Upper lobe of right lung (tissue), 1 donor: ENCODE measurements at regions not wholly inside any gene's neighbourhood (a gene's known extent, or its start where the extent isn't known, plus 50 kb on each side); places are given as distances from the start of the nearest gene placed in this dataset.

Experiments
- ATAC-seq: fragments of 200-7000 bp; cut with Tn5 transposase; one replicate; pipeline ENCODE4 v1.9.1; 2020; ENCODE audit warnings: mild to moderate bottlenecking, moderate library complexity
- DNase-seq: peaks from one replicate; pipeline ENCODE4 v3.0.0-alpha.2; 2020
- H3K27ac ChIP-seq: fragments of 200-600 bp; one replicate; pipeline ENCODE4 v1.8.0; 2022
- H3K27me3 ChIP-seq: fragments of 200-600 bp; one replicate; pipeline ENCODE4 v1.8.0; 2022; ENCODE audit warnings: mild to moderate bottlenecking
- H3K36me3 ChIP-seq: fragments of 200-600 bp; one replicate; pipeline ENCODE4 v1.8.0; 2022
- H3K4me1 ChIP-seq: fragments of 200-600 bp; one replicate; pipeline ENCODE4 v1.8.0; 2022
- H3K4me3 ChIP-seq: fragments of 200-600 bp; one replicate; pipeline ENCODE4 v1.8.0; 2022; ENCODE audit warnings: mild to moderate bottlenecking
- H3K9me3 ChIP-seq: fragments of 200-600 bp; one replicate; pipeline ENCODE4 v1.8.0; 2022
- CTCF ChIP-seq: fragments of 200-600 bp; IDR thresholded peaks from one replicate; pipeline ENCODE4 v1.8.0; 2022; ENCODE audit warnings: antibody characterized with exemption
- intact Hi-C: fragments of 100-400 bp; cut with DNase I; formaldehyde crosslinking; loops from one replicate; pipeline ENCODE4 v1.11.0; 2022
- donor health status: DM: no; HTN: yes; CAD: no; lungs with severe emphysema.

GRCh38 chr6:153564803-153565202 lies 433.7 kb upstream of the RGS17 start:
- ATAC-seq (peak; percentile 19), DNase-seq (no peak)
- Histone ChIP-seq H3K4me3 (no peak overlapping the region), H3K9me3 (no peaks in the 10 kb centered on the region), H3K36me3 (no peaks in the 10 kb centered on the region), H3K27me3 (no peaks in the 10 kb centered on the region), H3K27ac (no peak overlapping the region), H3K4me1 (no peaks in the 10 kb centered on the region)
- no peak for TF ChIP-seq CTCF
- intact Hi-C loops = no loop called here

GRCh38 chr6:153563001-153563400 lies 431.9 kb upstream of the RGS17 start:
- no peak overlapping the region for H3K4me3 ChIP-seq
- H3K36me3 ChIP-seq = no peaks in the 10 kb centered on the region
- no peak for TF ChIP-seq CTCF
- H3K27me3 ChIP-seq = no peaks in the 10 kb centered on the region
- DNase-seq (no peak), ATAC-seq (no peak)
- H3K9me3 ChIP-seq = no peaks in the 10 kb centered on the region
- H3K27ac ChIP-seq = no peak overlapping the region
- no peaks in the 10 kb centered on the region for H3K4me1 ChIP-seq
- intact Hi-C loops = no loop called here

- Histone ChIP-seq H3K27ac (no peak overlapping the region), H3K4me1 (no peaks in the 10 kb centered on the region), H3K27me3 (no peaks in the 10 kb centered on the region), H3K9me3 (no peaks in the 10 kb centered on the region), H3K4me3 (no peak overlapping the region), H3K36me3 (no peaks in the 10 kb centered on the region)
- no peak for DNase-seq
- intact Hi-C loops = no loop called here
- ATAC-seq = no peak
- TF ChIP-seq CTCF = no peak
These were observed 422.5 kb upstream of the RGS17 start for GRCh38 chr6:153553627-153554026.

GRCh38 chr6:153539602-153540001 lies 408.5 kb upstream of the RGS17 start:
- intact Hi-C loops = no loop called here
- H3K4me1 ChIP-seq = no peaks in the 10 kb centered on the region

GRCh38 chr6:153538491-153538890 lies 407.4 kb upstream of the RGS17 start:
- H3K9me3 ChIP-seq = no peaks in the 10 kb centered on the region
- TF ChIP-seq CTCF = no peak
- H3K4me3 ChIP-seq = no peak overlapping the region
- no peaks in the 10 kb centered on the region for H3K27me3 ChIP-seq
- no peak overlapping the region for H3K27ac ChIP-seq
- no peak for DNase-seq
- H3K36me3 ChIP-seq = no peaks in the 10 kb centered on the region
- ATAC-seq = no peak
- intact Hi-C loops = no loop called here
- no peaks in the 10 kb centered on the region for H3K4me1 ChIP-seq

More at GRCh38 chr6:153539602-153540001, 408.5 kb upstream of the RGS17 start:
- Histone ChIP-seq H3K27me3 (no peaks in the 10 kb centered on the region), H3K9me3 (no peaks in the 10 kb centered on the region), H3K4me3 (no peak overlapping the region), H3K27ac (no peak overlapping the region), H3K36me3 (no peaks in the 10 kb centered on the region)
- TF ChIP-seq CTCF = no peak
- DNase-seq (no peak), ATAC-seq (no peak)

GRCh38 chr6:153537422-153537821 lies 406.3 kb upstream of the RGS17 start:
- Histone ChIP-seq H3K36me3 (no peaks in the 10 kb centered on the region), H3K4me1 (no peaks in the 10 kb centered on the region), H3K9me3 (no peaks in the 10 kb centered on the region), H3K4me3 (no peak overlapping the region), H3K27me3 (no peaks in the 10 kb centered on the region), H3K27ac (no peak overlapping the region)
- no peak for TF ChIP-seq CTCF
- DNase-seq = no peak
- intact Hi-C loops = no loop called here
- ATAC-seq = no peak
